Trophoblast cell (in vitro differentiated cells and primary cell): ENCODE measurements at regions not wholly inside any gene's neighbourhood (a gene's known extent, or its start where the extent isn't known, plus 50 kb on each side); places are given as distances from the start of the nearest gene placed in this dataset.
"Not testable (repeated sequence)": the region's sequence is repeated elsewhere in the genome, so short reads cannot be mapped to it uniquely, and the experiment has no call there.

Source experiments
- DNase-seq, 2 donors: peaks; one replicate each; pipeline ENCODE4 v3.0.0-alpha.2; 2016
- H2AFZ ChIP-seq: 2 replicates; pipeline ENCODE4 v1.6.1; 2013; ENCODE audit warnings: low read length, moderate library complexity, mild to moderate bottlenecking; ENCODE audit not compliant: insufficient read depth, poor library complexity
- H2AK5ac ChIP-seq: 2 replicates; pipeline ENCODE4 v1.6.1; 2013; ENCODE audit warnings: mild to moderate bottlenecking, low read length
- H2BK120ac ChIP-seq: 2 replicates; pipeline ENCODE4 v1.6.1; 2013; ENCODE audit warnings: low read length, mild to moderate bottlenecking, moderate library complexity; ENCODE audit not compliant: insufficient read depth, poor library complexity
- H2BK12ac ChIP-seq: 2 replicates; pipeline ENCODE4 v1.6.1; 2013; ENCODE audit warnings: mild to moderate bottlenecking, low read length, moderate library complexity
- H2BK5ac ChIP-seq: 2 replicates; pipeline ENCODE4 v1.6.1; 2013; ENCODE audit warnings: low read length, low read depth, moderate library complexity, mild to moderate bottlenecking; ENCODE audit not compliant: poor library complexity
- H3K14ac ChIP-seq: 2 replicates; pipeline ENCODE4 v1.6.1; 2013; ENCODE audit warnings: mild to moderate bottlenecking, low read length
- H3K18ac ChIP-seq: 2 replicates; pipeline ENCODE4 v1.6.1; 2013; ENCODE audit warnings: mild to moderate bottlenecking, low read length
- H3K23ac ChIP-seq: 2 replicates; pipeline ENCODE4 v1.6.1; 2013; ENCODE audit warnings: low read length
- H3K27ac ChIP-seq: 2 replicates; pipeline ENCODE4 v1.5.1; 2013; ENCODE audit warnings: low read depth, mild to moderate bottlenecking, inconsistent platforms, low read length, moderate library complexity
- H3K27me3 ChIP-seq: 2 replicates; pipeline ENCODE4 v1.6.1; 2013; ENCODE audit warnings: inconsistent platforms, mild to moderate bottlenecking, low read length, moderate library complexity; ENCODE audit not compliant: insufficient read depth
- H3K36me3 ChIP-seq, 2 experiments: 1 replicate in 1 of 2; 2 replicates in 1 of 2; pipeline ENCODE4 v1.6.1; 2013; ENCODE audit warnings: low read length in 2 of 2, mild to moderate bottlenecking in 2 of 2, moderate library complexity in 1 of 2; ENCODE audit not compliant: insufficient read depth in 2 of 2, control insufficient read depth in 1 of 2
- H3K4ac ChIP-seq: 2 replicates; pipeline ENCODE4 v1.6.1; 2013; ENCODE audit warnings: low read depth, mild to moderate bottlenecking, low read length, moderate library complexity
- H3K4me1 ChIP-seq, 2 experiments: 1 replicate in 1 of 2; 2 replicates in 1 of 2; pipeline ENCODE4 v1.6.1; 2013; ENCODE audit warnings: low read length in 2 of 2, mild to moderate bottlenecking in 2 of 2, moderate library complexity in 1 of 2; ENCODE audit not compliant: insufficient read depth in 2 of 2, control insufficient read depth in 1 of 2
- H3K4me2 ChIP-seq: 2 replicates; pipeline ENCODE4 v1.6.1; 2013; ENCODE audit warnings: inconsistent platforms, mild to moderate bottlenecking, low read length, moderate library complexity
- H3K4me3 ChIP-seq: 2 replicates; pipeline ENCODE4 v1.5.1; 2013; ENCODE audit warnings: mild to moderate bottlenecking, low read depth, low read length, inconsistent platforms
- H3K79me1 ChIP-seq: one replicate; pipeline ENCODE4 v1.6.1; 2013; ENCODE audit warnings: low read length
- H3K79me2 ChIP-seq: 2 replicates; pipeline ENCODE4 v1.6.1; 2013; ENCODE audit warnings: low read length, mild to moderate bottlenecking; ENCODE audit not compliant: control insufficient read depth, insufficient read depth, poor library complexity
- H3K9ac ChIP-seq: 2 replicates; pipeline ENCODE4 v1.6.1; 2013; ENCODE audit warnings: mild to moderate bottlenecking, low read length
- H3K9me3 ChIP-seq: 2 replicates; pipeline ENCODE4 v1.6.1; 2013; ENCODE audit warnings: low read depth, mild to moderate bottlenecking, control low read depth, inconsistent platforms, low read length; ENCODE audit not compliant: insufficient read depth
- H4K12ac ChIP-seq: 2 replicates; pipeline ENCODE4 v1.6.1; 2013; ENCODE audit warnings: low read depth, mild to moderate bottlenecking, low read length, moderate library complexity
- H4K8ac ChIP-seq: 2 replicates; pipeline ENCODE4 v1.6.1; 2013; ENCODE audit warnings: low read depth, mild to moderate bottlenecking, low read length, moderate library complexity
- H4K91ac ChIP-seq: one replicate; pipeline ENCODE4 v1.6.1; 2013; ENCODE audit warnings: low read depth, mild to moderate bottlenecking, low read length, moderate library complexity
- WGBS: extraction: QIAGEN DNeasy Blood & Tissue Kit; methylation state at CpG from one replicate; pipeline ENCODE4 v1.1.7; 2013; ENCODE audit warnings: missing lambda C conversion rate; ENCODE audit not compliant: insufficient read length, insufficient coverage; ENCODE audit errors: extremely low coverage; 5-methylcytosine and 5-hydroxymethylcytosine counted together

GRCh38 chr6:133088931-133089695, 152.0 kb upstream of the EYA4 start:
- Histone ChIP-seq H4K8ac (no peak overlapping the region), H3K27ac (no peak overlapping the region), H3K4me2 (no peak overlapping the region), H2BK120ac (no peak overlapping the region), H4K91ac (no peak overlapping the region), H2BK5ac (no peak overlapping the region), H3K14ac (no peak overlapping the region), H3K18ac (no peak overlapping the region), H3K9ac (no peak overlapping the region), H4K12ac (no peak overlapping the region), H3K79me2 (no peaks in the 10 kb centered on the region), H3K79me1 (no peaks in the 10 kb centered on the region), H2AK5ac (no peak overlapping the region), H3K4me3 (no peak overlapping the region), H3K4me1 (no peaks in the 10 kb centered on the region), H3K23ac (no peak overlapping the region), H3K27me3 (no peaks in the 10 kb centered on the region), H3K36me3 (no peaks in the 10 kb centered on the region), H3K4ac (no peak overlapping the region), H3K9me3 (no peaks in the 10 kb centered on the region), H2AFZ (no peak overlapping the region), H2BK12ac (no peak overlapping the region)
- WGBS: no CpG with 5 or more reads among the region's 5 CpGs
- no peak for DNase-seq

DNA sequence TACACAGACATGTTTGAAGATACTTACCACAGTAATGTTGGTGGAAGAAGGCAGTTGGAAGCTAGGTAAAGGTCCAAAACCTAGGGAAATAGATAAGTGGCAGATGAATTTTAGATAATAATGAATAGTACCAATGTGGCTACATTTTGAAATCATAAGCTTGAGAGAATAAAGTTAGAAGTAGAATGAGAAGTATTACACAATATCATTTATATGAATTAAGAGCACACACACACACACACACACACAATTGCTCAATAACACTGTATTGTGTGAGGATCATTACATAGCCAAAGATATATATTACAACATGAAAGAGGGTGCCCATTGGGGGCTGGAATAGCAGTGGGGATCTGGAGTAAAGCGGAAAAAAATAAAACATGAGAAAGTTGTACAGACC, 149.0 kb upstream of the EYA4 start:
- Histone ChIP-seq H2BK12ac (no peak overlapping the region), H3K79me1 (no peaks in the 10 kb centered on the region), H3K4me2 (no peak overlapping the region), H3K36me3 (no peaks in the 10 kb centered on the region), H3K14ac (no peak overlapping the region), H3K27me3 (no peaks in the 10 kb centered on the region), H3K9me3 (no peaks in the 10 kb centered on the region), H4K91ac (no peak overlapping the region), H4K8ac (no peak overlapping the region), H3K9ac (no peak overlapping the region), H3K4me1 (no peaks in the 10 kb centered on the region), H2BK5ac (no peak overlapping the region), H3K27ac (no peak overlapping the region), H3K23ac (no peak overlapping the region), H3K4me3 (no peak overlapping the region), H3K79me2 (no peaks in the 10 kb centered on the region), H3K18ac (no peak overlapping the region), H3K4ac (no peak overlapping the region), H2AFZ (no peak overlapping the region), H4K12ac (no peak overlapping the region), H2AK5ac (no peak overlapping the region), H2BK120ac (no peak overlapping the region)
- no peak for DNase-seq
- WGBS: no CpG with 5 or more reads among the region's 1 CpG

- no CpG with 5 or more reads among the region's 5 CpGs for WGBS
- no peaks in the 10 kb centered on the region for H3K79me2 ChIP-seq
- no peaks in the 10 kb centered on the region for H3K79me1 ChIP-seq
Observed at GRCh38 chr6:133092771-133093170, 148.4 kb upstream of the EYA4 start.

DNA sequence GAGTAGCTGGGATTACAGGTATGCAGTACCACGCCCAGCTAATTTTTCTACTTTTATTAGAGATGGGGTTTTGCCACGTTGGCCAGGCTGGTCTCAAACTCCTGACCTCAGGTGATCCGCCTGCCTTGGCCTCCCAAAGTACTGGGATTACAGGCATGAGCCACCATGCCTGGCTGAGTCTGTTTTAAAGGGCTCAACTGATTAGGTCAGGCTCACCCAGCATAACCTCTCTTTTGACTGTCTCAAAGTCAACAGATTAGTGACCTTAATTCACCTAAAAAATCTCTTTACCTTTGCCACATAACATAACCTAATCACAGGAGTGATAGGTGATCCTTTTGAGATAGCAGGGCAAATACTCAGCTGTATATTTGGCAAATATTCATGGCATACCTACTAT, 147.9 kb upstream of the EYA4 start:
- not testable (repeated sequence) for H3K23ac ChIP-seq, H3K79me1 ChIP-seq, H3K27ac ChIP-seq, H3K4me3 ChIP-seq, H4K8ac ChIP-seq, DNase-seq, H2BK120ac ChIP-seq, H2BK12ac ChIP-seq, H3K9ac ChIP-seq, H3K4me1 ChIP-seq, H3K36me3 ChIP-seq, H3K27me3 ChIP-seq, H2AK5ac ChIP-seq, H3K9me3 ChIP-seq, H2BK5ac ChIP-seq, H3K79me2 ChIP-seq, H3K14ac ChIP-seq, H2AFZ ChIP-seq, H3K4ac ChIP-seq, H3K4me2 ChIP-seq, H4K91ac ChIP-seq, H4K12ac ChIP-seq, H3K18ac ChIP-seq
- no CpG with 5 or more reads among the region's 3 CpGs for WGBS

More at GRCh38 chr6:133092771-133093170, 148.4 kb upstream of the EYA4 start:
- H4K12ac ChIP-seq: no peak overlapping the region
- H3K36me3 ChIP-seq: no peaks in the 10 kb centered on the region
- H3K23ac ChIP-seq: no peak overlapping the region
- no peak overlapping the region for H3K14ac ChIP-seq
- H2BK12ac ChIP-seq: no peak overlapping the region
- H3K4ac ChIP-seq: no peak overlapping the region
- H3K4me1 ChIP-seq: no peaks in the 10 kb centered on the region
- H3K9ac ChIP-seq: no peak overlapping the region
- H2AK5ac ChIP-seq: no peak overlapping the region
- no peak overlapping the region for H3K4me3 ChIP-seq
- H4K91ac ChIP-seq: no peak overlapping the region
- H2BK5ac ChIP-seq: no peak overlapping the region
- no peak overlapping the region for H2AFZ ChIP-seq
- no peaks in the 10 kb centered on the region for H3K27me3 ChIP-seq
- no peak overlapping the region for H2BK120ac ChIP-seq
- H3K27ac ChIP-seq: no peak overlapping the region
- H3K18ac ChIP-seq: no peak overlapping the region
- H3K4me2 ChIP-seq: no peak overlapping the region
- DNase-seq: no peak
- no peaks in the 10 kb centered on the region for H3K9me3 ChIP-seq
- no peak overlapping the region for H4K8ac ChIP-seq
